ENCODE measurements at regions not wholly inside any gene's neighbourhood (a gene's known extent, or its start where the extent isn't known, plus 50 kb on each side); places are given as distances from the start of the nearest gene placed in this dataset.
A peak's percentile ranks its signal among the peaks of the same experiment; 100 is the strongest.

DNA sequence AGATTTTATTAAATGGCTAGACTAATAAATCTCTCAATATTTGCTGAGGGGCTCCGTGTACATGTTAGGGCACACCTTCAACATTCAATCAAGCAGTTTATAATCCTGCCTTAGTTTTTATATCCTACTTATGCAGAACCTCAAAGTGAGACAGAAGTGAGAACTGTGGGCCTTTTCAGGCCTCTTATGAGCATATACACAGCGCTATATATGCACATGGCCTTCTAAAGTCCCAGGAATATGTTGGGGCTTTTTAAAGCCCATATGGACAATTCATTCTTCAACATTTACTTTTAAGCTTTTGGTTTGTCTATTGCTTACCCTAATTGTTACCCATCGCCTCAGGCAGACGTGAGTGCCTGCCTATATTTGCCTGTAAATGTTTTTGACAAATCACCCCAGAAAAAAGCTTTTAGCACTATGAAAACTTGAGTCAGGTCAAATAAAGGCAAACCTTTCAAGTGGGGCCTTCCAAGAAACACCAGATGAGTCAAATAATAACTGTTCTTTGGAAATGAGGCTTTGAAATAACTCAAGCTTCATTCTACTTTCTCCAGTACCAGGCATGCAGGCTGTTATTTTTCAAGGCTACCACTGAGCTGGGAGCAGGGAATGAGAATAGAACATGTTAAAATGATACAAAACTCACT is 58.2 kb downstream of the ESM1 start:
- DNase-seq (ENCODE audit: low spot score), result no peak

DNA sequence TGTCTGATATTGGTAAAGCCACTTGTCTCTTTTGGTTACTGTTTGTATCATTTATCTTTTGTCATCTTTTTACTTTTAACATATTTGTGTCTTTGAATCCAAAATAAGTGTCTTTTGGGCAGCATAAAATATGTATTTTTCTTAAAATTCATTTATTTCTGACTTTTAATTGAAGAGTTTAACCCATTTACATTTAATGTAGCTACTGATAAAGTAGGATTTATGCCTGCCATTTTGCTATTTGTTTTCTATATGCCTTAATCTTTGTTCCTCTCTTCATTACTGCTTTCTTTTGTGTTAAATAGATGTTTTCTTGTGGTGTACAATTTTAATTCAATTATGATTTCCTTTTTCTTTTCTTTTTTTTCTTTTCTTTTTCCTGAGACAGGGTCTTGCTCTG is 60.9 kb downstream of the ESM1 start:
- no peak for DNase-seq (ENCODE audit: low spot score)

DNA sequence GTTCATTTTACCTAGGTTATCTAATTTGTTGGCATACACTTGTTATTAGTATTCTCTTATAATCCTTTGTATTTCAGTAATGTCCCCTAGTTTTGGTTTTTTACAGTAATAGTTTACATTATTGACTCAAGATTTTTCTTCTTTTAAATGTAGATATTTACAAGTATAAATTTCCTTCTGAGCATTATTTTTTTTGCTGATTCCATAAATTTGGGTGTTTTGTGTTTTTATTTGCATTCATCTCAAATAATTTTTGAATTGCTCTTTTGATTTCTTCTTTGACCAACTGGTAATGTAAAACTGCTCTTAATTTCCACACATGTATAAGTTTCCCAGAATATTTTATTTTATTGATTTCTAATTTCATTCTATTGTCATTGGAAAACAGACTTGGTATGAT is 68.1 kb downstream of the ESM1 start:
- no peak for DNase-seq (ENCODE audit: low spot score)

DNA sequence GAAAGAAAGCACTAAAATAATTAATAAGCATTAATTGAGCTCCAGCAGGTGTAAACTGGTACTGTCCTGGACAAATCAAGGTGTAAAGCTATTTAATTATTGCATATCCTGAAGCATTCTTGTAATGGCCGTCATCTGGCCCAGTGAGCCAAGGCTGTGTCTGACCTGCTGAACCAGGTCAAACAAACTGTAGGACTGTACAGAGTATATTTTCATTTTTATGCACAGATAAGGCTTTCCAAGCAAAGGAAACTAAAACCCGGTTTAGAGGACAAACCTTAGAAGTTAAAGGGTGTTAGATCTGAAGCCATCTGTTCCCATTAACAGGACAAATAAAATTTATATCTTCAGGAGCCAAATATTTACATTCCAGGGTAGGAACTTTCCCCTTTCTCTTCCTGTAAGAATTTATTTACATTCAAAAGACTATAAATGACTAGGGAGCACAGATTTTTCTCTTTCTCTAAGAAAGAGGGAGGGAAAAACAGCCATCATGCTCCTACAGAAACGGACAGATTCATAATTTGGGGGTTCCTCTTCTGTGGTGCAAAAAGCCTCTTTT is 69.8 kb downstream of the ESM1 start:
- DNase-seq (ENCODE audit: low spot score), result no peak

DNA sequence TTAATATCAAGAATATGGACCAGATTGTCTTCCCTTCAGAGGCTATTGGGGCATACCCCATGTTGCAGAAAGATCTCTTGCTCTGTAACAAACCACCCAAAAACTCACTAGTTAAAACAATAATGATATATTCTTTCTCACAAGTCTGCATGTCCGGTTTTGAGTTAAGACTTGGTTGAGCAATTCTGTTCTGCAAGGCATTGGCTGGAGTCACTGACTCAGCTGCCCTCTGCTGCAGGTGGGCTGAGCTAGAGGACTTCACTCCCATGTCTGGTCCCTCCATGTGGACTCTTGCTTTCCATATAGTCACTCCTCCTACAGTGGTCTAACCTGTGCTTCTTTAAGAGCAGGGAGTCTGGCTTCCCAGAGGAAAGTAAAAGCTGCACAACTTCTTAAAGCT is 73.4 kb downstream of the ESM1 start:
- DNase-seq (ENCODE audit: low spot score), result no peak

DNA sequence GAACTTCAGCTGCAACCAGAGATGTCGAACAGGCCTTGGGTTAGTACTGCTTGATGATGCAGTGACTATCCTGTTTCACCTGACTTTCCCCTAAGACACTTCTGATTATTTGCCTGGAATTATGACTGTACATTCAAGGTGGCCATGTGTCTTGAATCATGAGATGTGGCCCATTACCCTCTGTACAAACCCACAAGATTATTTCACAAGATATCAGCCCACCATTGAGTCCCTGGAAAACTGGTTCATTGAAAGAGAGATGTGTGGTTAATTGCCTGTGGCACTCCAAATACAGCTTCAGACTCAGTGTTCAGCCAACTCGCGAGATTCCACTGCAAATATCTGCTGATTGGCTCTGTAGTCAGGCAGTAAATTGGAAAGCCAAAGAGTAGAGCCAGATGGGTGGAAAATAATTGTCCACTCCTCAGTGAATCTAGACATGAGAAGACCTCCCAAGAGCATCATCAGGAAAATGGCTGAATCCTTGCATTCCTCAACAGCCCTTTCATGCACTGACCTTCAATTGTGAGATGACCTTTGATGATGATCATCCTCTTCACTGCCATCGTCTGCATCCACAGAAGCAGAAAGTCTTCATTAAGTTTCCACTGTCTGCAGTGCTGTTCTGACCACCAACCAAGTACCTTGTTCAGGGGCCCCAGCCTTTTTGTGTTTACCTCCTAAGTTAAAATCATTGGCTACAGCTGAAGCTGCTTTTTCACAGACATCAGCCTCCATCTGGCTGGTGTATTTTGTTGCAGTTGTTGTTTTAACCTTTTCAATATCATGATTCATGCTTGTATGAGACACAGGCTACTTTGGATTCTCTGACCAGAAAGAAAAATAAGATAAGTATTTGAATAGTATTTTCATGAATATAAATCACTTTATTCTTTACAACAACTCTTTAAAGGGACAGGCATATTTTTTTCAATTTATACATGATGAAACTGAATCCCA is 75.2 kb downstream of the ESM1 start:
- no peak for DNase-seq (ENCODE audit: low spot score)

DNA sequence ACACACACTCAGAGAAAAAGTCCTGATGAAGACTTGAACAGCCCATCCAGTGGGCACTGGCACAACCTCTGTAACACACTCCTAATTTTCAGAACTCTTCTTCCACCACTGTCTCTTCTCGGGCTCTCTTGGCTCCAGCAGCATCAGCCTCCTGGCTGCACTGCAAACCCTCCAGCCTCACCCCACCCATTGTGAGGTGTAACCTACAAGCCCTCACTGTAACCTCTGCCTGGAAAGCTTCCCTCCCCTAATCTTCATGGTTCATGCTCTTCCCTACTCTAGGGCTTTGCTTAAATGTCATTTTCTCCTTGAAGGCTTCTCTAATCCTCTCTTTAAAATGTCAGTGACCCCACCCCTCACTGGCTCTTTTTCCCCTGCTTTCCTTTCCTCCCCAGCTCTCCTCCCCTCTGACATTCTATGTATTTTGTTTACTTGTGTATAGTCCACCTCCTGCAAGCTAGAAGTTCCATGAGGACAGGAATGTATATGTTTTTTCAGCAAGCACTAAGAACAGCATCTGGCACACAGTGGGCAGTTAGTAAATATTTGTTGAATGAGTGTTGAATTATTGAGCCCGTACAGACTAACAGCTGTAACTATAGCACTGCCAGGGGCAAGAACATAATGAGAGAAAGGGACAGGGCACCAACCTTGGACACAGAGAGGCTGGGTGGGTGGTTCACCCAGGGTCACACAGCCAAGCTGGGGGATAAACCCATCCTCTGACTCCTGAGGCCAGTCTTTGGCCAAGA is 76.4 kb downstream of the ESM1 start:
- no peak for DNase-seq (ENCODE audit: low spot score)

DNA sequence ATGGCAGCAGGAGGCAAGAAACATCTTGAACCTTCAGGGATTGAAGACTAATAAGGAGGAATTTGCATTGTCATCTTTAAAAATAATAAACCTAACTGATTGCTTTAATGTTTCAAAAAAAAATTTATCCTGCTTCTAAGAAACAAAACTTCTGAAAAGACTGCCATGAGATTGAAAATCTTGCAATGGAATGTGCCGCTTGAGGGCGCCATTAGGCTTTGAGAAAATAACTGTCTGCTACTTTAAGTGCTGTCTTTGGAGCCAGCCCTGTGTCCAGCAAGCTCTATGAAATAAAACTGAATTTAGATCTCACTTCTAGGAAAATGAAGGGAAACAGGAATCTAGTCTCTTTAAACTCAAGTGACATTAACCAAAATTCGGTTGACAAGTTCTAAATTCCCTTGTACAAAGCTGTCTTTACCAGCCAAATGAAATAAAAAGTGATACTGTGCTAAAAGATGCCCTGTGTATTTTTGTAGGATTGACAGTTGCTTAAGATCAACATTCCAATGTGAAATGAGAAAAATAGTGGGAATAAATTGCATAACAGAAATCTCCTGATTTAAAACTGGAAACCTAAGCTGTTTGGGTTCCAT is 79.4 kb downstream of the ESM1 start:
- peak; percentile 60 for DNase-seq (ENCODE audit: low spot score)

DNA sequence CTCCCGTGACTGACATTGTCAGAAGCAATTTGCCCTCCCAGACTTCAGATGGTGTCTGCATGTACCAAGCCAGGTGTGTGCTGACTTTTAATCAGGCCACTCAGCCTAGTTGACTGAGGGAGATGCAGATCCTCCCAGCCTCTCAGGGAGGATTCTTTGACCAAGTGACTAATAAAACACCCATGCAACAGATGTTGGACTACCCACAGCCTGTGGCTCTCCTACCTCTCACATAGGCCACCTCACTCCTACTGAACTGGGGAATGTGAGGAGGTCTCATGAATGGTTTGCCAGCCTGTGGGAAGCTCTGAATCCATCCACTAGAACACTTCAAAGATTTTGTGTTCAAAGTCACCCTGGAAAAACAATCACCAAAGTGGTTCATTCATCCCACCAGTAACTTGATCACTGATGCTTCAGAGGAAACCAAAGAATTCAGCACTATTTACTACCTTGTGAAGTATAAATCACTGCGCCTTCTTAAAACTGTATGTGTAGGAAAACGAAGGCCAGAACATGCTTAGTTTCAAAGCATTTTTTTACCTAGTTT is 80.1 kb downstream of the ESM1 start:
- no peak for DNase-seq (ENCODE audit: low spot score)

DNA sequence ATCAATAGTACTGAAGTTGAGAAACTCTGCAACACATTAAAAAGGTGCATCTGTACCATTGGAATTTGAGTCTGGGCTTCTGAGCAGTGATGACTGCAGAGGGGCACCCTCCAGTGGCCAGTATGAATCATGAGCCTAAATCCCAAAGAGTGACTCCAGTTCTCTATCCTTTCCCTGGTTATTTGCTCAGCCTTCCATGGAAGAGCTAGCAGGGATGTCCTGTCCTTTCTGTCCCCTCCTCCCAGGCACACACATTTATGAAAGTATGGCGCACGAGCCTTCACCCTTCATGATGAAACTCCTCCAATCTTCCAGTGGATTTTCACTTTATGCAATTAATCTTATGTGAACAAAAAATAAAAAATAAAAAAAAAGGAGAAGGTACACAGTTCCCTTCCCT is 81.0 kb downstream of the ESM1 start:
- no peak for DNase-seq (ENCODE audit: low spot score)

DNA sequence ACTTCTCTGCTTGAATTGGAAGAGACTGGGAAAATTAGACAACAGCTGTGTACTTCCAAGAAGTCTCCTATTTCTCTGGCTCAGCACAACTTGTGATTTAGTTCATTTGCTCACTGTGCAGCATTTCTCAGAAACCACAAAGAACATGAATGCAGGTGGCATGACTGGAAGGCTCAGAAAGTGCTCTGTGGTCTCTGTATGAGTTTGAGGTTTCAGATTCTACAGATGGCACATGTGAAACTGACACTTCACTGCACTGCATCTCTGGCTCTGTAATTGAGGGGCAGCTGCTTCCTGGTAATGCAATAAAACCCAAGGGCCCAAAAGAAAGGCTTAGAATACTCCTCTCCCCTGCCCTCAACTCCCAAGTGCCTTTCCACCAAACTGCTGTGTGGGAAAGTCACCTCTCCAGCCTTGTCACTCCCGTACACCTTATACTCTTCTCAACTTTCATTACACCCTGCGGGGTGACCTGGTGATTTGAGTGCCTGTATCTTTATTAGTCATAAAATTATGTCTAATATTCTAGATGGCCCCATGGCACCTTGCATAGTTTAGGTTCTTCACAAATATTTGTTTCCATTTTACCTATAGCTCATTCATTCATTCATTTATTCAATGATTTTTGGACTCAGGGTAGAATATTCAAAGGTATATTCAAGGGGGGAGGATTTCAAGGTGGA is 82.5 kb downstream of the ESM1 start:
- DNase-seq (ENCODE audit: low spot score), result no peak

DNA sequence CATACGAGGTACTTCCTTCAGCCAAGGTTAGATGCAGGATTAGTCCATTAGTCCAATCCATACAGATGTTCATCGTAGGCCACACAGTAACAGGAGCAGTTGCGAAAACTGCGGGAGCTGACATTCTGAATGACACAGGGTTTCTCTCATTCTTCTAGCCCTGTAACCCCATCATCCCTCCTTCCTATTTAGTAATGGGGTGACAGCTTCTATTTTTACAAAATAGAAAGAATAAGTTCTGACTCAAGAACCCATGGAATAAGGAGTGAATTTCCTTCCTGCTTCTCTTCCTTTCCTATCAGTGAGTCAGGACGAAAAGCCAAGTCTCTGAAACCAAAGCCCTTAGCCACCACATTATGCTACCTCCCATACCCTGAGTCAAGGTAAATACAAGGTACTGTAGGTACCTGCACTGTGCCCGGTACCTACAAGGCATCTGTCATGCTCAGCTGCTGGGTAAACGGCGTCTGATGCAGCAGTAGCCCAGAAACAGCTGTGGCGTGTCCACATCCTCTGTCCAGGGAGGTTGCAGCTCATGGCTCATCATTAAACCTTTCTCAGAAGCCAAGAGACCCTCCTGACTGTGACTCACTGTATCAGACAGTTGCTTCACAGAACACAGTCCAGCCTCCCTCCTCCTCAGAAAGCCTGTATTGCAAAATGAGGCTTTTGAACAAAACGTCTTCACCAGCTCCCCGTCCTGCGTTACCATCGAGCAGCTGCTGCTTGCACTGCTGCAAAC is 84.2 kb downstream of the ESM1 start:
- DNase-seq (ENCODE audit: low spot score), result no peak

DNA sequence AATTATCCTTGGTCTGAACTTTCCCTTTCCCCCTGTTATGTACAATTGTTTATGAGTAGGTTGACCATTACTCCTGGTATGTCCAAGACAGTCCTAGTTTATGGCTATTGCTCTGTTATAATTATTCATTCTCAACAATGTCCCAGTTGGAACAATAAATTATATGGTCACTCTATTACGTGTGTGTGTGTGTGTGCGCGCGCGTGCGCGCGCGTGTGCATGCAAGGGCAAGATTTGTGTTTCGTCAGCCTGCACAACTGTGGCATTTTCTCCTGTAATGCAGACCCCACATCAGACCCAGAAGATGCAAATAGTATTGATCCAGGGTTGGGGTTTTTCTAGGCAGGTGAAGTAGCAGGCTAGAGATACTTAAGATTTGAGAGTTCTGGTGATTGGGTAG is 88.4 kb downstream of the ESM1 start:
- DNase-seq (ENCODE audit: low spot score), result no peak

DNA sequence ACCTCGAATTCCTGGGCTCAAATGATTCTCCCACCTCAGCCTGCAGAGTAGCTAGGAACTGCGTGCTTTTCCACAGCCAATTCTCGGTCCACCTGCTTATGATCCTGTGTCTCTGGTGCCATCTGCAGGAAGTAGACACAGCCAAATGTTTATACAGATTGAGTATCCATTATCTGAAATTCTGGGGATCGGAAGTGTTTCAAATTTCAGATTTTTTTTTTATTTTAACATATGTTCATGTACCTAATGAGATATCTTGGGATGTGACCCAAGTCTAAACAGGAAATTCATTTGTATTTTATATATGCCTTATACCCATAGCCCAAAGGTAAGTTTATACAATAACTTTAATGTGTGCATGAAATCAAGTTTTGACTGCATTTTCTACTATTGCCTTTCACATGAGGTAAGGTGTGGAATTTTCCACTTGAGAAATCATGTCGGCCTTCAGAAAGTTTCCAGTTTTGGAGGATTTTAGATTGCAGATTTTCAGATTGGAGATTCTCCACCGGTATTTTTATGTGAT is 89.5 kb downstream of the ESM1 start:
- DNase-seq (ENCODE audit: low spot score), result no peak

DNA sequence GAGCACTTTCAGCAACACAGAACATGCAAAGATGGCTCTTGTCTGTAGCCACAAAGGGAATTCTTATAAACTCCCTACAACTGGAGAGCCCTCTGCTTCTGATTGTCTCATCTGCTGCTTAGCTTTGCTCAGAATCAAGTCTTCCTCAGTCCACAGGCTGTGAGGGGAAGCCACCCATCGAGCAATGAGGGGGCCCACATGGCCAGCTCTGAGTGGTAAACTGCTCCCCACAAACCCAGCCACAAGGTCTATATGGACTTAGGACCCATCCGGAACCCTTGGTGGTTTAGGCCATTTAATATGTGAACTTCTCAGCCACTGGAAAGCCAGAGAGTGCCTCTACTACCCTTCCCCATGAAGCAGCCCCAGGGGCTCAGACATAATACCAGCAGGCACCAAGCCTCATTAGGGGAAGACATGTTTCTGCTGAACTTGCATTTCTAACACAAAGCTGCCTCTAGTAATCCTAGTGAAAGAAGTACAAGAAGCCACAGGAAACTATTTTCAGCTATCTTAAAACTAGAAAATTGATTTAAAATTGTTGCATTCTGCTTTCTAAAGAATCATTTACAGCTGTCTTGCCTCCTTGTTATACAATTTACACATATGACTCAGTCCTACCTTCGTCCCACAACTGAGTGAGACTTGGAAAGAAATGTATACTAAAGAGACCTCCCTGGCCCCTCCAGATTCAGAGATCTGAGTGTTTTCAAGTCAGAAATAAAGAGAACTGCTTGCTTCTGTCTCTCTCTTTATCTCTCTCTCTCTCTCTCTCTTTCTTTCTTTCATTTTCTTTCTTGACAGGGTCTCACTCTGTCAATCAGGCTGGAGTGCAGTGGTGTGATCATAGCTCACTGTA is 90.2 kb downstream of the ESM1 start:
- DNase-seq (ENCODE audit: low spot score), result no peak

DNA sequence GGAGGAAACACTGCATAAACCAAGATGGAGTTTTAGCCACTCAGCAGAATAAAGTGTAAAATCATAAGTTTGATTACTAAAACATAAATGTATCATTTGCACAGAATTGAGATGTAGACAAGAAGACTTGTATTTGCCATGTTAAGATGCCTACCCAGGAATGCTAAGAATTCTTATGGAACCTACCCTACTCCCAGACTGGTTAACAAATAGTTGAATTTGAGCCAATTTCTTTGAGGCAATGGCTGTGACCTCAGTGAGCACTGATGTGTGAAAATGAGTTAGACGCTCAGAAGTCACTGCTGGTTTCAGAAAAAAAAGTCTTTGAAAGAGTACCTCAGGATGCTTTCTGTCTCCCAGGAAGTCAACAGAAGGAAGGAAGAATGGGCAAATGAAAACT is 95.6 kb downstream of the ESM1 start:
- DNase-seq (ENCODE audit: low spot score), result no peak

DNA sequence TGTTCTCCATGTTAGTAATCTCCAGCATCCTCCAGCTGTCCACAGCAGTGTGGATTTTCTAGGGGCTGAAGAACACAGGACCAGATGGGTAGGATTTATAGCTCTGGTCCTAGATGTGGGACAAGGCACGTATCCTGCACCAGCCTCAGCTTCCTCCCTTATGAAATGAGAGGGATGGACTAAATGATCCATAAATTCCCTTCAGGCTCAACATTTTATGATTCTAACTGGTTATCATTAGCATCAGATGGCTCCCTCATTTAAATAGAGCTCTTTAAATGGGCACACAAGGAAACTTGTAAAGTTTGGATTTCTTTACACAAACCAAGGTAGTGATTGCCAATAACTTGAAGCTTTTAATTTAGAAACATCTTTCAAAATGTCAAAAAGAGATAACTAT is 97.7 kb downstream of the ESM1 start:
- no peak for DNase-seq (ENCODE audit: low spot score)

DNA sequence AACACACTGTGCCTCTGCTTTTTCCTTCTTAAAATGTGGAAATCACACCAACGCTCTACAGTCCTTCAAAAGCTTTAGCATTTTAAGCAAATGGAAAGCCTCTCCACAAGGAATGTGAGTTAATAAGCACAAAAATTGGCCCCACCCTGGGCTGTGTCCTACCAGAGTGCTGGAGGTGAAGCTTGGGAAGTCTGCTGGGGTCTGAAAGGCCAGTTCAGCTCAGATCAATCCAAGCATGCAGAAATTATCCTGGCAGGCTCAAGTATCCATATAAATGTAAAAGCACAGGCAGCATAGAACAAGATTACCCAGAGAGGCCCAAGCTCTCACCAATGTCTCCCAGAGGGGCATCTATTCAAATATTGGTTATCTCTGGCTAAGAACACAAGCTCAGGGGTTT is 98.5 kb downstream of the ESM1 start:
- DNase-seq (ENCODE audit: low spot score), result no peak

DNA sequence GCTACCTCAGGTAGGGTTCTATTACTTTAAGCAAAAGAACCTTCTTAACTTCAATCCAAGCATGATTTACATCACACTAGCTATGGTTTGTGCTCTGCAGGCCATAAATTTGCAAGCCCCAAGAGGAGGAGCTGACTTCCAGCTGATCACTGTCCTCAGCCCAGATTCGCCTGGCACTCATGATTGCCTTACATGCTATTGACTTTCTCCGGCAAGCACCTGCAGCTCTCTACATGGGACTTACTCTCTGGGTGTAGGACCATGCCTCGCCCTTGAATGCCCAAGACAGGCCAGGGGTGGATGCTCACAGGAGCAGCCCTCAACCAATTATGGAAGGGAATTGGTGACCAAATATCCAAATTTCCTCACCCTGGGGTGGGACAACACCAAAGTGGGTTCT is 99.8 kb downstream of the ESM1 start:
- no peak for DNase-seq (ENCODE audit: low spot score)

Data from CD4-positive, alpha-beta T cell treated with Interleukin-6 at 100 ng/mL for 8 hours (primary cell).